Bronchial epithelial cell (primary cell): ENCODE measurements at regions not wholly inside any gene's neighbourhood (a gene's known extent, or its start where the extent isn't known, plus 50 kb on each side); places are given as distances from the start of the nearest gene placed in this dataset.

Source experiments
- DNase-seq: peaks from one replicate; pipeline ENCODE4 v3.0.0-alpha.2; 2010; ENCODE audit warnings: low read depth
- FAIRE-seq: peaks from 2 replicates; lab custom pipeline; 2011; peaks lifted over from hg19 to GRCh38; lab: Jason Lieb, UNC
- H3K27me3 ChIP-seq: 2 replicates; pipeline ENCODE4 v1.5.1; 2011; ENCODE audit warnings: low read length; ENCODE audit not compliant: control insufficient read depth, insufficient read depth
- H3K36me3 ChIP-seq: 2 replicates; pipeline ENCODE4 v1.5.1; 2011; ENCODE audit warnings: low read length; ENCODE audit not compliant: control insufficient read depth, insufficient read depth
- H3K4me3 ChIP-seq: 2 replicates; pipeline ENCODE4 v1.5.1; 2011; ENCODE audit warnings: mild to moderate bottlenecking, low read depth, low read length, control low read depth
- CTCF ChIP-seq: IDR thresholded peaks from 2 replicates; pipeline ENCODE4 v1.5.1; 2011; ENCODE audit warnings: mild to moderate bottlenecking, moderate library complexity, low read length, control low read depth, inconsistent platforms; ENCODE audit not compliant: insufficient read depth, severe bottlenecking

GRCh38 chr15:29937956-29938355 is 115.7 kb upstream of the TJP1 start:
- FAIRE-seq, result no peak
- H3K4me3 ChIP-seq, result no peak overlapping the region
- peak; percentile 92 for DNase-seq

DNA sequence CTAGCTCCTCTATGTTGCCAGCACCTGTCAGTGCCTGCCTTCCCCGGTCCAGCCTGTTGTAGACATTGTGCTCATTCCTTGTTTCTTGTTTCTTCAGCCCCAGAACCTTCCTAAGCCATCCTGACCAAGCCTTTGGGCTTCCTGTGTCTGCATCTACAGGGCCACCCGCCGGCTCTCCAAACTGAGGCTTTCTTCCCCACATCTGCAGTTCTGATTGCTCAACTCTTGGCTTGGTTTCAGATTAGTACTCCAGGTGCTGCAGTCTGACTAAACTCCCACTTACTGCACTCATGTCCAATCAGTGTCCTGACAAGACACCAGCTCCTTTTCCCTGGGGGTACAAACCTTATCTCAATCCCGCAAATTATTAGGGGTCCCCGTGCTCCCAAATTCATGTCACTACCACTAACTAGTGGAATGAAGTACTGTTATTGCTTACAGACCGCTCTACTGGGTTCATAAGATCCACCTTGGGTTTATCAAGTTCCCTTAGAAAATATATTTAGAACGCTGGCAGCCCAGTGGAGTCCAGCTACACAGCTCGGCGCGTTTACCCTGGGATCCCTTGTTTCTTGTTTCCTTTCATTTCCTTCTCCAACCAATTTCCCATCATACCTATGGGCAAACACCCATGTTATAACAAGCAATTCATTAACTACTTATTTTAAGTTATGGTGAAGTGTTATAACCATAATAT is 114.2 kb upstream of the TJP1 start:
- Histone ChIP-seq H3K4me3 (no peak overlapping the region), H3K27me3 (no peaks in the 10 kb centered on the region), H3K36me3 (no peaks in the 10 kb centered on the region)
- no peak for TF ChIP-seq CTCF
- FAIRE-seq (peak; percentile 88), DNase-seq (peak; percentile 91)

More at GRCh38 chr15:29937956-29938355, 115.7 kb upstream of the TJP1 start:
- TF ChIP-seq CTCF, result no peak
- Histone ChIP-seq H3K27me3 (no peaks in the 10 kb centered on the region), H3K36me3 (no peaks in the 10 kb centered on the region)

- H3K27me3 ChIP-seq, result no peaks in the 10 kb centered on the region
- peak; percentile 26 for TF ChIP-seq CTCF
- FAIRE-seq (peak; percentile 85), DNase-seq (peak; percentile 31)
- H3K36me3 ChIP-seq, result no peaks in the 10 kb centered on the region
- no peak overlapping the region for H3K4me3 ChIP-seq
Observed at GRCh38 chr15:29935296-29936004, 113.2 kb upstream of the TJP1 start.

- Histone ChIP-seq H3K36me3 (no peaks in the 10 kb centered on the region), H3K4me3 (no peak overlapping the region), H3K27me3 (no peaks in the 10 kb centered on the region)
- FAIRE-seq (peak; percentile 84), DNase-seq (peak; percentile 93)
- TF ChIP-seq CTCF, result no peak
Observed at GRCh38 chr15:29934251-29934650, 112.0 kb upstream of the TJP1 start.

GRCh38 chr15:29933042-29933803 is 111.0 kb upstream of the TJP1 start:
- DNase-seq (no peak), FAIRE-seq (no peak)
- TF ChIP-seq CTCF, result no peak

More at GRCh38 chr15:29933042-29933803, 111.0 kb upstream of the TJP1 start:
- H3K27me3 ChIP-seq, result no peaks in the 10 kb centered on the region
- H3K36me3 ChIP-seq, result no peaks in the 10 kb centered on the region
- no peak overlapping the region for H3K4me3 ChIP-seq
